Activated CD8-positive, alpha-beta memory T cell treated with anti-CD3 and anti-CD28 coated beads for 36 hours (primary cell): ENCODE measurements at regions not wholly inside any gene's neighbourhood (a gene's known extent, or its start where the extent isn't known, plus 50 kb on each side); places are given as distances from the start of the nearest gene placed in this dataset.

Source experiments
- CTCF ChIA-PET: fragments of 350-600 bp; sonication (Branson Sonifier 250); formaldehyde crosslinking; loops from one replicate; lab custom pipeline; 2021; ENCODE audit warnings: antibody characterized with exemption; lab: Charles Lee
- POLR2A ChIA-PET: fragments of 350-600 bp; sonication (Branson Sonifier 250); formaldehyde crosslinking; loops from one replicate; lab custom pipeline; 2021; ENCODE audit warnings: antibody characterized with exemption; lab: Charles Lee

DNA sequence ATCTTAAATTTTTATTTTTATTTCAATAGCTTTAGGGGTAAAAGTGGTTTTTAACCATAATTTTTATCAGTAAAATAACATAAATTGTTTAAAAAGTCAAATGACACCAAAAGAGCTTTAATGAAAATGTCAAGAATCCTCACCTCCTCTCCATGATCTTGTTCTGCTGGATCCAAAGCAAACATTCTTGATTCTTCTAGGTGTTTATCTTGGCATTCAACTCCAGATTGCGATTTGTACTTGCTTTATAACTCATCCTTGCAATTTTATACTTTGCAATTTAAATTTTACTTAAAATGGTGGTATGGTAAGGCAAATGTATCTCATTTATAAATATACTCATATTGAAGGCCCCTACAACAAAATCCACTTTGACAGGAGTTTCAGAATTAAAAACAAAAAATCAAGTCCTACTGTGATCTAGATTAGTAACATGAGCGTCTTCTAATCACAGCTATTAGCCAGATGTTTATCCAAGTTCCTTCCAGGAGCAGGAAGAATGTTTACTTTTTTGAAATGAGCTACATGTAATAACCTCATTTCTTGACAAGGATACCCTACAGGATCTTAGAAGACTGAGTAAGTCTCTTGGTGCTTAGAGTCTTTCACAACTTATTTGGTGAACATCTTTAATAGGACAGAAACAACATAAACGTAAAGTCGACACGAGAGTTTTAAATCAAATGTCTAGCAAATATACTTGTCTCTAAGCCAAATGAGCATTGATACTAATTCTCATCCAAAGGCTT, 72.4 kb upstream of the CARD18 start:
- POLR2A ChIA-PET = no interaction called here
- CTCF ChIA-PET = no interaction called here

DNA sequence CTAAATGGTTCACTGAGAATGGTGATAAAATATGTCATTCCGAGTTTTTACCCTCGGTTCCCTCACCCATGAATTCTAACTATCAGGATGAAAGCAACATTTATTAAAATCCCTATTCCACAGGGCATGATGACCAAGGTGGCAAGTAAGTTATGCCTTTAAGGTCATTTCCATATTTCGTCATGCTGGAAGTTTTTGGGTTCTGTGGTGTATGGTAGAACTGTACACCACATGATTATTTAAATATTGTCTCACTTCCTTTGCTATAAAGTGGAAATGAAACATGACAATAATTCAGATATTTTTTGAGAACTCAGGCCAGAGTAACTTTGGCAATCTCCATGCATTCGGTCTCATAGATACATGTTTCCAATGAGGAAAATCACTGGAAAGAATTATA, 68.5 kb upstream of the CARD18 start:
- POLR2A ChIA-PET = no interaction called here

DNA sequence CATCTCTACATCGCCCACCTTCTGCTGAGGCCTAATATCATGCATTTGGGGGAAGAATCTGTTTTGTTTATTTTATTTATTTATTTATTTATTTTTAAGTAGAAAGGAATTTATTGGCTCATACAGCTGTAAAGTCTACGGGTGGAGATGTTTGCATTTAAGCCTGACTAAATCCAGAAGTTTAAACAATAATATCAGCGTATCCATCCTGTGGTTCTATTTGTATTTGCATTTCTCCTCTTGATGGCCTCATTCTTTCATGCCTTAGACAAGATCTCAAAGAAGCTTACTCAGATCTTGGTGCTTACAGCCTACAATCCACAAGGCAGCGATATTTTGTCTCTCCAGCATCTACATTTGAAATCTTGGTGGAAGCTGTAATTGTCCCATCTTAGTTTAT, 67.1 kb upstream of the CARD18 start:
- CTCF ChIA-PET = no interaction called here
- POLR2A ChIA-PET = no interaction called here

More for the DNA sequence above, 68.5 kb upstream of the CARD18 start:
- CTCF ChIA-PET = no interaction called here

- ChIA-PET POLR2A (no interaction called here), CTCF (no interaction called here)
These were observed 65.1 kb upstream of the CARD18 start for GRCh38 chr11:105204636-105205035.

GRCh38 chr11:105203569-105204240, 64.1 kb upstream of the CARD18 start:
- POLR2A ChIA-PET = no interaction called here

DNA sequence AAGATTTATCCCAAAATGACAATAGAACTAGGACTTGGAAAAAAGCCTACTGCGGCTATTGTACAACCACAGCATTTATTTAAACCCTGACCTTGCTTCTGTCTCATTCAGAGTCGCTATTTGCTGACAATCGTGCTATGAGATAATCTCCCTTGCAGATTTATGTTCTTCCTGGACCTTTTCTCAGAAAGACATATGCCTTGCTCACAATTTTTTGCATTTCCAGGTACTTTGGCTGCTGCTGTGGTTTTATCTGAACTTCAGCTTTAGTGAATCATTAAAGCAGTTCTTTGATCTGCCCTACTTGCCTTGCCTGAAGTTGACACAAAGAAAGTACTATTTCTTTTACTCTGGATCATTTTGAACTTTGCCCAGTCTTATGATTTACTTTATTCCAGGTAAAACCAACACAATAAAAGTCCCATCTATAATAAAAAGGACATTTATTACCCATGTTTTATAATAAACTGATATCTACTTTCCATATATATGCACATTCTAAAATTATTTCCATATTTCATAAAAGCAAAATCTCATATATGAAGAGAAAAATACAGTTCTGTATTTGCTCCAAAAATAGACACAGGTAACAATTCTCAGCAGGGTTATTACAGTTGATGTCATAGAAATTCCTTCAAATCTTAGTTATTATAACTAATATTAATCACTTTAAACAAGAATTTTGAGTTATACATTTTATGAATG, 63.4 kb upstream of the CARD18 start:
- POLR2A ChIA-PET = no interaction called here
- CTCF ChIA-PET = no interaction called here

More at GRCh38 chr11:105203569-105204240, 64.1 kb upstream of the CARD18 start:
- CTCF ChIA-PET = no interaction called here

- POLR2A ChIA-PET = no interaction called here
- CTCF ChIA-PET = no interaction called here
These were observed 62.9 kb upstream of the CARD18 start for GRCh38 chr11:105202422-105202821.

DNA sequence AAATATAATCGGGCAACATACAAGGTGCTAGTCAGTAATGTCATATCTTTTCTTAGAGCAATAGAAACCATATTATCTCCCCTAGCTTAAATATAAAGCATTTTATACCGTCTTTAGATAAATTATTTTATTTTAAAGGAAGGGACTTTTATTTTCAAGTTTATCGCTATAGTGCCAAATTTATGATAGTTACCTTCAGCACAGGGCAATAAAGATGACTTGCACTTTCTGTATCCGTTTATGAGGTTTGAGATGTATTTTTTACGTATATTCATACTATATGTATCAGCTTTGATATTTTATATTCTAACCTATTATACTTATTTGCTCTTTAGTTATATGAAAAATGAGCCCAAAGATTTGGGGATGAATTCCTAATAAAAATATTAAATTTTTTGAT, 61.6 kb upstream of the CARD18 start:
- CTCF ChIA-PET = no interaction called here
- POLR2A ChIA-PET = no interaction called here

GRCh38 chr11:105197071-105197815, 57.7 kb upstream of the CARD18 start:
- ChIA-PET POLR2A (no interaction called here), CTCF (no interaction called here)

GRCh38 chr11:105193260-105193659, 53.7 kb upstream of the CARD18 start:
- CTCF ChIA-PET = interaction anchor here (0.6 kb wide), 1 partner anchor 8 kb away, joined by 4 read pairs; no protein-coding TSS in a partner anchor
- POLR2A ChIA-PET = no interaction called here

- ChIA-PET POLR2A (no interaction called here), CTCF (no interaction called here)
These were observed 52.5 kb upstream of the CARD18 start for GRCh38 chr11:105192115-105192514.

GRCh38 chr11:105189581-105189980, 50.0 kb upstream of the CARD18 start:
- ChIA-PET CTCF (no interaction called here), POLR2A (no interaction called here)
